Iris pigment epithelial cell (primary cell): ENCODE measurements at regions not wholly inside any gene's neighbourhood (a gene's known extent, or its start where the extent isn't known, plus 50 kb on each side); places are given as distances from the start of the nearest gene placed in this dataset.

Experiments
- DNase-seq: peaks from one replicate; pipeline ENCODE4 v3.0.0-alpha.2; 2011; ENCODE audit warnings: low read depth

DNA sequence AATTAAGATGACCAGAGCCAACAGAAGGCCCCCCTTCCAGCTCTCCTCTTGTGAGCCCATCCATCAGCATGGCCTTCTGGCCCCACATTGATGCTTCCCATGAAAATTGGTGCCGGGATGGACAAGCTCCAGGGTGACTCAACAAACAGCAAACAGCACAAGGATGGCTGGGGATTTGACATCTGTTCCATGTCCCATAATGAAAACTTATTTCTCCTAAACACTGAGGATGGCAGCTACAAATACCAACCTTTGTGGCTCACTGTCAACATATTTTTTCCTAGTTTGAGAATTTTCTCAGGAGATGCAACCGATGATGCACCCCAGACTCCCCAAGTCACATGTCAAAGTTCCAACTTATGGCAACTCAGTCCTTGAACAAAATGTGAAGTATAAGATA lies 169.6 kb upstream of the SIX2 start:
- DNase-seq = no peak

DNA sequence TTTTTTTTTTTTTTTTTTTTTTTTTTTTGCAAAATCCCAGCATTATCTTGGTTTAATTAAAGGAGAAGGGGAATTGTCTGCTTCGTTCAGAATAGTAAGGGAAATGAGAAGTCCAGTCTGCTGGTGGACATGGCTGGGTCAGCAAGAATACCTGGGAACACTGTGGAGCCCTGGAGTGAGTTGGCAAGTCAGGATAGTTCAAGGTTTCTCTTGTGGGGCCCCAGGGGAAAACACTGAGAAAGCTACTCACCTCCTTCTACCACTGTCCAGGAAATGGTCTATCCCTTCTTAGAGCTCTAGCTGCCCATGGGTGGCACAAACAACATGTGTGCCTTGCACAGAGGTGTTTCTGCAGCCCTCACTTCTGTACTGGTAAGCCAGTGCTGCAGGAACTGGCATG lies 169.1 kb upstream of the SIX2 start:
- no peak for DNase-seq

DNA sequence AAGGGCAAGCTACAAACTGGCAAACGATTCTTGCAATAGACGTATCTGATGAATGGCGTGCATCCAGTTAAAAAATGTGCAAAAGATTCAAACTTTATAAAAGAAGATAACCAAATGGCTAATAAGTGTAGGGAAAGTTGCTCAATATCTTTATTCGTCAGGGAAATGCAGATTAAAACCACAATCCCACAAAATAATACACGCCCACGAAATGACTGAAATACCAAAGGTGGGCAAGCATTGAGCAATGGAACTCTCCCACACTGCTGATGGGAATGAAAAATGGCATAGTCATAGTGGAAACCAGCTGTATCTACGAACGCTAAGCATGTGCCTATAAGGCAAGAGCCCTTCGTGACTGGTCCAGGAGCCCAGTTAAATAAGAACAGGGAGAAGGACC lies 168.6 kb upstream of the SIX2 start:
- peak; percentile 96 for DNase-seq

DNA sequence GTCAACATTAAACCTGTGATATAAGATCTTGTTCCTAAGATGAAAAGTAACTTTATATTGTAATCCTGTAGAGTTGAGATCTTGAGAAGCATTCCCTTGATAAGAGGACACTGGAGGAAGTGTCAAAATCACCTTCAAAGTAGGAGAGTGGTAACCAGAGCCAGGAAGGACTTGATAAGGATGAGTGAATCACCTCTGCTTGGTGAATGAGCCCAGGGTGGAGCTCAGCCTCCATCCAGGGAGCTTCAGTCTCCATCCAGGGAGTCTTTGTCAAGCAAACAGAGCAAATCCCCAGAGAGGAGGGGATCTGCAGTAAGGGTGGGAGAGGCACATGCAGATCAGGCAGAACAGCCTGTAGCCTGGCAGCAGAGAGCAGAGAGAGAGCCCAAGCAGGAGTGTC lies 167.1 kb upstream of the SIX2 start:
- peak; percentile 33 for DNase-seq

DNA sequence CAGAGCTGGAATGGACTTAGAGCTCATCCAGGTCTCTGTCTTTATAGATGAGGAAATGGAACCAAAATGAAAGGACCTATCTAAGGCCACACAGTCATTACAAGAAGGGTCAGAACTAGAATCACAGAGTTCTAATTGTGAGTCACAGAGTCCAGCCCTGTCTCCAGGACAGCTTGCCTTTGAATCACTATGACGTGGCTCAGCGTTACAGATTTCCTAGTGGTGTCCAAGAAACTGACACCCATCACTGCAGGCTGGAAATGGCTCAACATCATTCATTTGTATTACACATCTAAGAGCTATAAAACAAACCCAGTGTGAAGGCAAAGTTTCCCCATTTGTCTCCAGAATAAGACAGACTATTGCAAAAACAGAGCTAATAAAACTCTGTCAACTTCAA lies 164.3 kb upstream of the SIX2 start:
- DNase-seq = peak; percentile 93

DNA sequence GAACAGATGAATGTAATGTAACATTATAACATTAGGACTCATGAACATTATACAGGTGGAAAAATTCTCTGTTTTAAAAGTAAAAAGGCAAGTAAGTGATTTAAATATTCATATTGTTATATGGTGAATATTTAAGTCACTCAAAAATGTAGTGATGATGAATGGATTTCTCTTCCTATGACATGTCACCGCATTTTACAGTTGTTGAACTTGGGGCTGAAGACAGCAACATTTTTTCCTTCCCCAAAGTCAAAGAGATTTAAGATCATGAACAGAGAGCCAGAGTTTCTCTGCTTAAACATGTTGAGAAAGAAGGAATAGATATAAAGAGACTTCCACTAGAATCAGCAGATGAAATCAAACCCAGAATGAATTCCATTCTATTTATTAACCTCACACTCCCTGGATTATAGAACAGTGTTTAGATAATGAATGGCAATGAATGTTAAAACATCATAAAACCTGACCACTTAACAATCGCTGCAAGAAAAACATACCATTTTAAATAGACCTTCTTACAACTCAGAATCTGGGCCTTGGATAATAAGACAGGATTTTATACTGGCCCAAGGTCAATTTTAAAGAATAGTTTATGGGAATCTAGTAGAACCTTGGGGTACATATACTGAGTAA lies 163.6 kb upstream of the SIX2 start:
- no peak for DNase-seq

DNA sequence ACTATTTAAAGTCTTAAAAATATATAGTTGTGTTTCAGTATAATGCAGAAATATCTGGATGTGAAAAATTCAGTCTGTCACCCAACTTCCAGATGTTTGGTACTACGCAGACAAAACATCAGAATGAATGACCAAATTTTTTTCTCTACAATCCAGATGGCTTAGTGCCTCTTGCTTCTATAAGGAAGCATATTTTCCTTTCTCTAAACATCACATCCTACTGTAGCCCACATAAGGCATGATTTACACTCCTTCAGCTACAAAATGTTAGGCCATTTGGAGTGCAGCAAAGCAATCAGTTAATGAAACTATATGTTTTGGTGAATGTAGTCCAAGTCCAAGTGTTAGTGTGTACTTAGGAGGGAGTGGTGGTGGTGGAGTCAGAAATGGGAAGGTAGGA lies 162.9 kb upstream of the SIX2 start:
- no peak for DNase-seq

DNA sequence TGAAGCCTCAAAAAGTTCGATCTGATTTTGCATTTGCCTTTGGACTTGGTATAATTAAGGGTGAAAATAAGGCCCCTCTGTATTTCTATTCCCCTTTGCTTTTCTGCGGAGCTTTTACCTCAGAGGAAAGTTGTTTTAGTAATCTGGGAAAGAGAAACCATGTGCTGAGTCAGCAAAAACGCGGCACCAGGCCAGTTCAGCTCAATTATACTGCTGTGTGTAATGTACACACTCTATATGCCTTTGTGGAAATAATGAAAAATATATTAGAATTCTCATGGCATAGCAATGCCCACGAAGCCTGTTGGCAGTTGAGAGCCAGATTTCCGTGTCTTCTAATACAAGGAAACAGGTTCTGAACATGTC lies 161.9 kb upstream of the SIX2 start:
- no peak for DNase-seq

DNA sequence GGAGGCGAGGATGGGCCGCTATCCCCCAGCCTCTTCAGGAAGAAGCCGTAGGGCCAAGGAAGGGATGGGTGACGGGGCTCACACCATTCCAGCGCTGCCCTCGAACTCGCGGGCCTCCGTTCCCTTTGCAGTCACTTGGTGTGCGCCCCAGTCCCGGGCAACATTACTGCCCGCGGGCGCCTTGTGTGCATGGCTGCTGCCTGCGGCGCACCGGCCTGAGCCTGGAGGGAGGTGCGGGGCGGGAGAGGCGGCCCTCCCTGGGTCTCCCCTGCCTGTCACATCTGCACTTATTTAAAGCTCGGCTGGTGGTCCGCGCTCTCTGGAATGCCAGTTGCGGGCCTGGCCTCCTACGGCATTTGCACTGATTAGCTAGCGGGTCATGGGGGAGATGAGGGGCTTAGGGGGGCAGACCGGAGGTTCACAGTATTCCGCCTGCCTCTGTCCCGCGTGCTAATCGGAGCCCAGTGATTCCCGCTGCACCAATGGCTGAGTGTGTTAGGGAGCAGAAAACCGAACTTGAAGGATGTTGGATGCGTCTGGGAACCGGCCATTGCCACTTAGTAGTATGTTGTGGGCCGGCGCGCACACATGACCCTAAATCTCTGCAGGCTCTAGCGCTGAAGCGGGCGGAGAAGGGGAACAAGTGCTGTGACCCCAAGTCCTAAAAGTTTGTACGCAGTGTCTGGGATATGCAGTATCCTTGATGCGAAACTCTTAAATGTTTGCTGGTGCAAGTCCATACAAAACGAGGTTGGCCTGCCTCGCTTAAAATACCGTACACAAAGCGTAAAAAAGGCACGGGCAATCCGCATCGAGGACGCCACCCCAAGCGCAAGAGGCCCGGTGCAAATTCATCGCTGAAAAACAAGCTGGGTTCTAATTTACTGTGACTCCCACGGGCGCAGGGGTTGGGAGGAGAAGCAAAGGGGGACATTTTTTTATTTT lies 161.2 kb upstream of the SIX2 start:
- no peak for DNase-seq

DNA sequence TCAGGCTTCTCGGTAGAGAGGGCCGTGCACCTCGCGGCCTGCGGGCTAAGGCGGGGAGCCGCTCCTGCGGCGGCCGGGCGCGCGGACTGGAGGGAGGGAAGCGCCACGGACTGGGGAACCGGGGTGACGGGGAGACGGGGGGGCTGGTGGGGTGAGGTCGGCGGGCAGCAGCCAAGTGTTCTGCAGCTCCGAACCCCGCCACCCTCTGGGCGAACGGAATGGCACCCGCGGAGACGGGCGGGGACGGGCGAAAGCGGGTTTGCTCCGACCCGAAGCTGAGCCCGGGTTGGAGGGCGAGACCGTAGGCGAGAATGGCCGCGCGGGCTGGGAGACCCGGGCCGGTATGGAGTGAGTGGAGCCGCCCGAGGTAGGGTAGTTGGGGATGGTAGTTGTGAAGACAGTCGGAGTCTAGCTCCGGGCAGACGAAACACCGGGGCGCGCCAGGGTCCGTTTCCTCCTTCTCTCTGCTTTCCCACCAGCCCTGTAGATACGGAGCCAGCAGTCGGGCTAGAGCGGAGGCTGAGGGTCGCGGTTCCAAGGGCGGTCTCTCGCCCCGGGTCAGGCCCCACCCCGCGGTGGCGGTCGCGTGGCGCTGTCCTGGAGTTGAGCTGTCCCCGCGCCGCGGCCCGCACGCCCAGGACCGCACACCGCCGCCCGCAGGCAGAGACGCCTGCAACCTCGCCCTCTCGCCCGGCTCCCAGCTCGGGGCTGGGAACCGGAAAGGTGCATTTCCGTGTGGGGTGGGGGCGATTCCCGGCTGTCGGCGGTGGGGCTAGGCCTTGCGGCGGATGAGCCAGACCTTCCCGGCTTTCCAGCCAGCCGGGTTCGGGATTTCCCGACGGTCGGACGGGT lies 160.3 kb upstream of the SIX2 start:
- peak; percentile 24 for DNase-seq

DNA sequence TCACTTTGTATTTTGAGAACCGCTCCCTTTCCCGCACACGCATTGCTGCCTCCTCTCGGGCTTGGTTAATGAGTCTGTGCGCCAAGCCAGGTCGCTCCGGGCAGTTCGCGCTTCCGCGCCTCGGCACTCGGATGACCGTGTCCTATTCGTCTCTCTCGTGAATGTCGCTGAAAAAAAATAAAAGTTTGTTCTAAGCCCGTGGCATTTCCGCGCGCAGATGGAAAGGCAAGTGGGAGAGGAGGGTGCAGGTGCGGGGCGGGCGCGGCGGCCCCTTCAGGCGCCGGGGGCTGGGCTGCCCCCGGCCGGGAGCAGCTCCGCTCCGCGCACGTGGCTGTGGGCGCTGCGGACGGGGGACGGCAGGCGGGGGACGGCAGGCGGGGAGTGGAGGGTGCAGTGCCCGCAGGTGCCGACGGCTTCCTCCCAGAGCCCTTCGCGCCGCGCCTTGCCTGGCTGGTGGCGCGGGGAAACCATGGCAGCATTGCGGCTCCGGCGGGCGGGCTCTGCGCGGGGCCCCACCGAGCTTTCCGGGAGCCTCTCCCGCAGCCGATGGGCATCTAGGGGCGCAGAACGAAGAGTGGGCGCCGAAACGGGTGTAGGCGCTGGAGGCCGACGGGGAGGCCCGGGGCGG lies 159.6 kb upstream of the SIX2 start:
- no peak for DNase-seq

DNA sequence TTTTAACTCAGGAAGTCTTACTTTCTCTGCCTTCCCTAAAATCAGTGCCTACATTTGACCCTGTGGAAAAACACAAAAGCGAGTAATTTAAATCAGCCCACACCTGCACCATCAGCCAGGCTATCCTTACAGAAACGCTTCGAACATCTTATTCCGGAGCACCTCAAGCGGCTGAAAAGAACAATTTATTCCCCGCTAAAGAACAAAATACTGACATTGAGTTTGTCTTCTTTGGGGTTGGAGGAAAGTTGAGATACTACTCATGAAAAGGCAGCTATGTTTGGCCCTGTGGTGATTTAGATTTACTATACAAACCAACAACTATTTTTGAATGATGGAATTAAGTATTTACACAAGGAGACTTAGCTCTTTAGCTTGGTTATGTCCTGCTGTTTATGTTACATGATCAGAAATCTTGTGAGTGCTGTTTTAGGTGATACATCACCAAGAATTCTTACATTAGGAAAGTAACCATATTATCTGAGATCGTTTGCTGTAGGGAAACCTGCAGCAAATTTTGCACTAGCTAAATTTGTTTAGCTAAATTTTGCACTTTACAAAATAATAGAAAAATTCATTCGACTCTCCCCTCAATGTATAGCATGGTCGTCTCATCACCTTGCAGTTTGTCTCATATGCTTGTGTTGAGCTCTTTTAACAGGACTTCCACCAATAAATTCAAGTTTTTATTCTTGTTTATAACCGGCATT lies 158.8 kb upstream of the SIX2 start:
- DNase-seq = no peak

DNA sequence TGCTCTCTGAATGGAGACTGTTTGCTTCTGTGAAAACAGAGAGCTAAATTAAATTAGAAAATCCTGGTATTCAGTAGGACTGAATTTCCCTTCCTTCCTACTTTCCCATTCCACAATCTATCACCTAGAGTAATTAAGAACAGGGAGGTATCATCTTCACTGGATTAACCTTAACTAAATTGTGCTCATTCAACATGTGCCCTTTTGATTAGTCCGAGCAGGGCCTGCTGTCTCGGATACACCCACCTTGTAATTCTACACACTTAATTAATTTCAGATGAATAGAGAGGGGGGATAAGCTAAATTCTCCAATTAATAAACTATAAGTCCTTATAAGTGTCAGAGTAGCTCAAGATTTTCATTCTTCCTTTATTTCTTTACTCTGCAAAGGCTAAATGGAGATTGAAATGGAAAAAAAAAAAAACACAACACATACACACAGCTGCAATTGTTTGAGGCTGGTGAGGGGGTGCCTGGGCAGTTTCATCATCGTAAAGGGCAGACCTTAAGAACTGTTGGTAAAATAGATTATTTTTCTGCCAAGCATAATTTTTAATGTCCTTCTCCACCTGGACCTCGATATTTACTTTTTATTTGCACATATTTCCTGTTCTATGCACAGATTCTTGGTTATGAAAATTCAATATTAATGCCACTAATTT lies 157.1 kb upstream of the SIX2 start:
- no peak for DNase-seq

DNA sequence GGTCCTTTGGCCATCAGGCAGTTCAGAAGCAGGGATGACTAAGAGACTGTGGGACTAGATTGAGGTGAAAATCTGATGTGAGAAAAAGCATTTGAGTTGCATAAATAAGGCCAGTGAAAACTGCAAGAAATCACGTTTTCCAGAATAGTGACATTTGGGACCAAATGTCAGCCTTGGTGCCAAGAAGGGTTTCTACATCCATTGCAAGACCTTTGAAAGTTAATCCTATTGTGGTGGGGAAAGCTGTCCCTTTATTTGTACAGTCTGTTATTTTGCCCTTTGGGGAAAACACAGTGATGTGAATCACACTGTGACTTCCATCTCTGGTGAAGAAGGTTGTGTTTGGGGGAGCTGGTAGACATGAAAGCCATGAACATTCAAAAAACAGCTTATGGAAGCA lies 153.5 kb upstream of the SIX2 start:
- DNase-seq = no peak

DNA sequence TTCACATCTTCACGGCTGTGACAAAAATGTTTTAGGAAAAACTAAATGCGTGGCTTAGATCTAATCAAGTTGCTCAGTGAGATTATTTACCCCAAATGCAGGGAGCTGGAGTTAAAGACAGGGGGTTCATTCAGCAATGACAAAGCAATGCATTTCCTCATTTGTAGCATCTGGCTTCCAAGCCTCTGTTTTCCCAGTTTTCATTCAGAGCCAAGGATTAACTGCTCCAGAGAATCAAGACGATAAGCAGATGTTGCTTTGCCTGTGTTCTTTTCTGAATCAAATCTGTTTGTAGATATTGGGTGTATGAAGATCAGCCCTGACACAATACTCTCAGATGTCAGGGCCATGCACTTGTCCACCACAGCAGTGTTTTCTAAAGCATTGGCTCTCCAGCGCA lies 147.4 kb upstream of the SIX2 start:
- no peak for DNase-seq

DNA sequence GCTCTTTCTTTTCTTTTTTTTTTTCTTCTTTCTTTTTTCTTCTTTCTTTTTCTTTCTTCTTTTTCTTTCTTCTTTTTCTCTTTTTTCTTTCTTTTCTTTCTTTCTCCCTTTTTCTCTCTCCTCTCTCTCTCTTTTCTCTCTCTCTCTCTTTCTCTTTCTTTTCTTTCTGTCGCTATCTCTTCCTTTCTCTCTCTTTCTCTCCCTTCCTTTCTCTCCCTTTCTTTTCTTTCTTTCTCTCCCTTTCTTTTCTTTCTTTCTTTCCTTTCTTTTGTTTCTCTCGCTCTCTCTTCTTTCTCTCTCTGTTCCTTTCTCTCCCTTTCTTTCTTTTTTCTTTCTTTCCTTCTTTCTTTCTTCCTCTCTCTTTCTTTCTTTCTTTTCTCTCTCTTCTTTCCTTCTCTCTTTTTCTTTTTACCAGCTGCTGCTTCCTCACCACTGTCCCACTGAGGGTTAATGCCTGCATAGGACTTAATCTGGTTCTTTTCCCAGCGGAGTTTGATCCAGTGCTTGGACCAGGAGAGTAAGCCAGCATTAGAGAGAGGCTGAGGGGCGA lies 145.4 kb upstream of the SIX2 start:
- DNase-seq = no peak

DNA sequence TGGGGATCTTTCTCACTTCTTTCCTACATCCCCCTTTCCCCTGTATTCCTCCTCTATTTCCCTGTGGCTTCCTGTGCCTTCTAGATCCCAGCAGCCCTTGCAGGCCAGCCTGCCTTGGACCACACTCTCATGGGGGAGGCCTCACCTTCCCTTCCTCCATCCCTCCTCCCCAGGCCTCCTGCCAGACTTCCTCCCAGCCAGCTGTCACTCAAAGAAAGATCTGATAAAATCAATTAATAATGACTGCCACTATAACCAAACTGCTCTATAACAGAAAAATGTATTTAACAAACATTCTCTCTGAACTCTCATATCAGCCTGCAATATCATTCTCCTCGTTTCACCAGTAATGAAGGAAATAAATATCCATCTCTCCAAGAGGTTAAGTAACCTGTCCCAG lies 144.9 kb upstream of the SIX2 start:
- DNase-seq = no peak

DNA sequence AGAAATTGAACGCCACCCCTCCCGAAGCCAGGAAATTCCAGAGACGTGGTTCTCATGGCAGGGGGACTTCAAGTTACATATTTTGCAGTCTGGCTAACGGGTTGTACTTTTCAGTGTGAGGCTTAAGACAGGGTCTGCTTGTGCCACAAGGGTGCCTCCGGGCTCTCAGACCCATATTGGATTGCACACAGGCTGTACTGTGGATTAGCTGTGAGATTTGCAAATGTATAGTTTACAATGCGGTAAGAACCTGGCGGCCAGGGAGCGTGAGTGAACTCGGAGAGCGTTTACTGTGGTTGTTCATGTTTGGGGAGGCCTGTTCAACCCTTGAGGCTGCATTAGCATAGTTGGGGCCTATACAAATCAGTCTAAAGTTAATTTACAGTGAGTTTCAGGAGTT lies 143.9 kb upstream of the SIX2 start:
- no peak for DNase-seq

DNA sequence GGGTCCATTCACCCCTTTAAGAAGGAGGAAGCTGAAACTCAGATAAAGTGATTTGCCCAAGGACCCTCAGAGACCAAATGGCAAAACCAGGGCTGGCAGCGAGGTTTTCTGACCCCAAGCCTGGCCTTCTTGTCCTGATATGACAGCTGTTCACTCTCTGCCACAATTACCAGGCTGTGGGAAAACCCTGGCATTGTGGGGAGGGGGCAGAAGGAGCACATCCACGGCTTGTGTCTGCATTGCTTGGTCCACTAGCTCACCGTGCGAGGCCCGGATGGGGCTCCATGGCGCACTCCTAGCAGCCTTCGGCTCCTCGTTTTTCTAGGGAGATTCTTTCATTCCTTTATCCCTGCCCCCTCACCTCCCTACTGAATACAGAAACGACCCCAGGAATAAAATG lies 143.4 kb upstream of the SIX2 start:
- DNase-seq = no peak

DNA sequence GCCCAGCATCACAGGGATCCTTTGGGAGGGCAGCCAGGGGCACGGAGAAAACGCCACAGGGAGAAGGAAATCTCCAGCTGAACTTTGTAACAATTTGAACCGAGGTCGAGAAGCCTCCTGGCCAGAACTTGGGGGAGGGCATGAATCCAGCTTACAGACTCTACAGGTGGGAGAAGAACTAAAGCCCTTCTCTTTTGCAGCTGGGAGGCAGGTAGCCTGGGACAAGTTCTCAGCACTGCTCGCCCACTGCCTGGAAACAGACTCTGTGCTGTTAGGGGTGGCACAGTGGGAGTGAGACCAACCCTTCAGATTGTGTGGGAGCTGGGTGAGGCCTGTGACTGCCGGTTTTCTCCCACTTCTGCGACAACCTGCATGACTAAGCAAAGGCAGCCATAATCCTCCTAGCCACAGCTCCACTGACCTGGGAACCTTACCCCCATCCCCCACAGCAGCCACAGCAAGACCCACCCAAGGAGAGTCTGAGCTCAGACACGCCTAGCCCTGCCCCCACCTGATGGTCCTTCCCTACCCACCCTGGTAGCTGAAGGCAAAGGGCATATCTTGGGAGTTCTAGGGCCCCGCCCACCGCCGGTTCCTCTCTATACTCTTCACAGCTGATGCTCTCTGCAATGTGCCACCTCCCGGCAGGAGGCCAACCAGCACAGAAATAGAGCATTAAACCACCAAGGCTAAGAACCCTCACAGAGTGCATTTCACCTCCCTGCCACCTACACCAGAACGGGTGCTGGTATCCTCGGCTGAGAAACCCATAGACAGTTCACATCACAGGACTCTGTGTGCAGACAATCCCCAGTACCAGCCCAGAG lies 136.0 kb upstream of the SIX2 start:
- DNase-seq = no peak
